Amniotic epithelial cell (primary cell): ENCODE measurements at regions not wholly inside any gene's neighbourhood (a gene's known extent, or its start where the extent isn't known, plus 50 kb on each side); places are given as distances from the start of the nearest gene placed in this dataset.
A peak's percentile ranks its signal among the peaks of the same experiment; 100 is the strongest.
"Not testable (repeated sequence)": the region's sequence is repeated elsewhere in the genome, so short reads cannot be mapped to it uniquely, and the experiment has no call there.

Experiments
- DNase-seq: peaks from one replicate; pipeline ENCODE4 v3.0.0-alpha.2; 2010; ENCODE audit warnings: low read depth

GRCh38 chr4:57234252-57234775, 124.1 kb upstream of the IGFBP7 start:
- DNase-seq: no peak

- DNase-seq: peak; percentile 29
Measured at GRCh38 chr4:57233386-57233785, 123.2 kb upstream of the IGFBP7 start.

GRCh38 chr4:57231781-57232180, 121.6 kb upstream of the IGFBP7 start:
- peak; percentile 12 for DNase-seq

DNA sequence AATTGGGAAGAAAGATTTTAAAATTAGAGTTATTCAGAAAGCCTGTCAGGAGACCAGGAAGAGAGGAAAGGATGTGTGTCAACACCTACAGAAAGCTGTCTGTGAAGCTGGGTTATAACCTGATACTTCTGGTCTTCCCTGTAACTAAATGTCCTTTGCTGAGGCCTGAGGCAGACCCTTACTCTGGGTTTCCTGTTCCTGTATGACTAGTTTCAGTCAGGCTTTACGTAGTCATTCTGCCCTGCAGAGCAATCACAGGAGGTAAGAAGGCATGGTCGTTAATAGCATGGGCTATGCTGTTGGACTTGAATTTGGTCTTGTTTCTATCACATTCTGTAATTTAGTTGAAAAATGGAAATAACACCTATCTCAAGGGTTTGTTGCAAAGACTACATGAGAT, 110.5 kb upstream of the IGFBP7 start:
- no peak for DNase-seq

DNA sequence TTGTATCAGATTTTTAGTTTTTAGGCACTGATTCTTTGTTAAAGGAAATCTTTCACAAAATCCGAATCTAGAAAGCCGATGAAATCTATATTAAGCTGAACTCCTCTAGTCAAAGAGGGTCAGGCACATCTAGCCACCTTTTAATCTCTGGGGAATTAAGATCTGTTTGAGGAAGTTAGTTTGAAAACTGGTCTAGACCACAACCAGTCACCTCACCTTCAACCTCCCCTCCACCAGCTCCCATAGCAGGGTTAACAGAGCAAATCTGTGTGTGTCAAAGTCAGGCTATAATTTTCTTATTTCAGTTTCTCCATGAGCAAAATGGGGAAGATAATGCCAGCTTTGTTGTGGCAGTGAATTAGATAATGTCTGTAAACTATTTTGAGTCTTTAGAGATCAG, 110.0 kb upstream of the IGFBP7 start:
- DNase-seq: no peak

DNA sequence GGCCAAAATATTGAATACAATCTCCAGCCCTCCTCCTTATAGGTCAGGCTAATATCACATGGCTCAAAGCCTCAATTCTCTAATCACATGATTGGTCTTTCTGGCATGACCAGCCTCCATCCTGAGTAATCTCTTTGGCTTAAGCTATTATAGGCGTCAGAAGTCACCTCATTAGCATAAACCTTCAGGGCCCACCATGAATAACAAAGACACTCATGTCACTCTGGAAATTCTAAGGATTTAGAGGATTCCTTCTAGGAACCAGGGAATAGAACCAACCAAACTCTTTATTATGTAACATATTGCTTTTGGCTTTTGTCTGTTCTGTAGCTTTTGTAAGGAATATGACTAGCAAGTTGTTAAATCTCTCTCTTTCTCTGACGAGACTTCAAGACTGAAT, 109.2 kb upstream of the IGFBP7 start:
- DNase-seq: no peak

DNA sequence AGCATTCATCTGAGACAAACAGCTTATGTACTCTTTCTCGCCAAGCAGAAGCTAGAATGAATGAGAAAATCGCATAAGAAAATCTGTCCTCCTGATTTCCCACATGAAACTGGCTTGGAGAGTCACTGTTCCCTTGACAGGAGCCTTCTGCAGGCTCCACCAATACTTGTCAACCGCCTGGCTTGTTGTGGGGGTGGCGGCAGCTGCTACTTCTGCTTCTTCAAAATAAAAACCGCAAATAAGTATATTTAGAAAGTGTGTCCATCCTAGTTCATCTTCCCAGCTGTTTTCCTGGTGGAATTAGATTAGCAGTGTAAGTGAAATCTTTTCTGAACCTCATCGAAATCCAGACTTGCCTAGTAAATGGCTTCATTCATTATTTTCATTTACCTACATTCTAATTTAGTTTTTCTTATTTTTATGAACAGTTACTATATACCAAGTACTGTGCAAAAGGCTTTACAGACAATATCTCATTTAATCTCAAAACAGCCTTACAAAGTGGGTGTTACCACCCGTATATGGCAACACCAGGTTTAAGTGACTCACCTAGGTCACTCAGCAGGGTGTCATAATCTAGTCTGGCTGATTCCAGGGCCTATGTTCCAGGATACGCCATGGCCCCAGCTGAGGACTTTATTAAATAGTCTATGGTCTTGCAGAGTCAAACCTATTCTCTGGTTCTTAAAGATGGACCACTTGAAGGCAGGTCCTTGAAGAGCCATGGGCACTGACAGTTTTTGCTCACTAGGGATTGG, 104.6 kb upstream of the IGFBP7 start:
- no peak for DNase-seq

DNA sequence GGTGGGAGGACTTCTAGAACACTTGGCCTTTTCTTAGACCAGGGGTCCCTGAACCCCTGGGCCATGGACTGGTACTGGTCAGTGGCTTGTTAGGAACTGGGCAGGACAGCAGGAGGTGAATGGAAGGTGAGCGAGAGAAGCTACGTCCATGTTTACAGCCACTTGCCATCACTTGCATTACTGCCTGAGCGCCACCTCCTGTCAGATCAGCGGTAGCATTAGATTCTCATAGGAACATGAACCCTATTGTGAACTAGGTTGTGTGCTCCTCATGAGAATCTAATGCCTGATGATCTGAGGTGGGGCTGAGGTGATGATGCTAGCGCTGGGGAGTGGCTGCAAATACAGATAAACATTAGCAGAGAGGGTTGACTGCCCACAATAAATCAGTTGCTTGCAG, 100.9 kb upstream of the IGFBP7 start:
- DNase-seq: no peak

GRCh38 chr4:57206172-57206571, 96.0 kb upstream of the IGFBP7 start:
- DNase-seq: no peak

DNA sequence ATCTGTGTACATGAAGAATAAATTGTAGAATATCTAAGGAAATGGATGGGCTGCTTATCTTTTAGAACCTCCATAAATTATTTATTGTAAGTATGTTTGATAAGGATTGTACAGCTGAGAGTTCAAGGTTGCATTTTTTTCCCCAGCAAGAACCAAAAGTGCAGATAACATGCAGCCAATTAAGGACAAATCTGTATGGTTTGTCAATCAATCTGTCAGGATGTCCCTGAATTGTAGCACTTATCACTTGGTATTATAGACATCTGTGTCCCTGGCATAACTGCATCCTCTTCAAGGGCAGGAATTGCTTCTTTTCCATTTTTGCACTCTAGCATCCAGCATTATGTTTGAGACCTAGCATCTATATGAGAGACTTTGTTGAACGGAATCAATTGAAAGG, 95.4 kb upstream of the IGFBP7 start:
- no peak for DNase-seq

DNA sequence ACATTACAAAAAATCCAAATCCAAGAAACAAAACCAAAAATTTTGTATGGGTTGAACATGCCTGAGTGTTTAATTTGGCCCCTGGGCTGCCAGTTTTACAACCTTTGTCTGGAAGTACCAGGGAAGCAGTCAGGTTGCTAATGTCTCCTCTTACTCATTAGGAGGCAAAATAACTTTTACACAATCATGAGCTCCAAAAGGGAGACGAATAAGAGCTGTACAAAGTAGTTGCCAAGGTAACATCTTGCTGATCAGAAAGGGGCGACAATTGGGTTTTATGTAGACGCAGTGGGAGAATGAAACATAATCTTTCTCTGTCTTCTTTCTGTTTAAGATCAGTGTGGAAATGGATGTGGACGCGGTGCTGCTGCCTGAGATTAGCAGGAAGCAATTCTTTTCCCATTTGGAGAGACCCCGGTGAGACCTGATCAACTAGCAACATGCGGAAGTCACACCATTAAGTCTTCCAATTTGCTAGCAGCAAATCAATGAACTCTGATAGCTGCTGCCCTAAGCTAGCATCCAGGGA, 90.7 kb upstream of the IGFBP7 start:
- no peak for DNase-seq

- no peak for DNase-seq
Measured at GRCh38 chr4:57199267-57199666, 89.1 kb upstream of the IGFBP7 start.

DNA sequence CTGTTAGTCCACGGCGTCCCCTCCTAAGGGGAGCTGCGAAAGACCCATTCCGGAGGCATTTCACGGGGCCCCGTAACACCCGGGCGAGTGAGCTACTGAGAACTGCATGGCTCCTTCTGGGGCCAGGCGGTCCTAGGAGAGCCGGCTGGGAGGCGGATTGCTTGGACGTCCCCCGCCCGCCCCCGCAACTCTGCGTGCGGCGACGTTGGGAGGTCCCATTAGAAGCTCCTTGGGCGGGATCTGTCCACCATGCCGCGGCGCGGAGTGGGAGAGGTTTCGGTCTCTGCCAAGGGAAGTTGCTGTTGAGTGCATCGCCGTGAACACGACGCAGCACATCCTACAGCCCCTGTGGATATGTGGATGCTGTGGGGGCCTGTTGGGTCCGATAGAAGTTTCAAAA, 85.4 kb upstream of the IGFBP7 start:
- no peak for DNase-seq

DNA sequence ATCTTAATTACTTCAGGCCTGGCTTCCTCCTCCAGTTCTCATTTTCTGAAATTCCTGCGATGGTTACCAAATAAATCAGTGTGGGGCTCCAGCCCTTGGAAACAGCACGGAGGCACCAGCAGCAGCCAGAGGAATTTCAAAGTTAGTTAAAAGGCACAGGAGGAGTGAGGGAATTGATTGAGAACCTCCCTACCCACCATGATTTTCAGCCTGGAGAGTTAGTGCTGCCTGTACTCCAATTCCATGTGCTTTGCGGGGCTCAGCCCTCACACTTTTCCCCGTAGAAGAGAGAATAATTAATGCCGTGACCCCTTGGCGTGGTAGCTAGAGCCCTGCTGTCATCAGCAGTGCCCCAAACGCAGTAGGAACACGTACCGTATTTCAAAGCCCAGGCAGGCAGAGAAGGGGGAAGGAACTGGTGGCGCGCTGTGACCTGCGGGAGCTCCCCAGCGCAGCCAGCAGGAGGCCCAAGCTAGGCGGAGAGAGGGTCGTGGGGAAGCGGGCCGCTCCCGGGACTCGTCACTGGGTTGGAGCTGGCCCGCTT, 84.0 kb upstream of the IGFBP7 start:
- DNase-seq: no peak

- no peak for DNase-seq
Measured at GRCh38 chr4:57193209-57193810, 83.1 kb upstream of the IGFBP7 start.

- peak; percentile 17 for DNase-seq
Measured at GRCh38 chr4:57191523-57192034, 81.4 kb upstream of the IGFBP7 start.

DNA sequence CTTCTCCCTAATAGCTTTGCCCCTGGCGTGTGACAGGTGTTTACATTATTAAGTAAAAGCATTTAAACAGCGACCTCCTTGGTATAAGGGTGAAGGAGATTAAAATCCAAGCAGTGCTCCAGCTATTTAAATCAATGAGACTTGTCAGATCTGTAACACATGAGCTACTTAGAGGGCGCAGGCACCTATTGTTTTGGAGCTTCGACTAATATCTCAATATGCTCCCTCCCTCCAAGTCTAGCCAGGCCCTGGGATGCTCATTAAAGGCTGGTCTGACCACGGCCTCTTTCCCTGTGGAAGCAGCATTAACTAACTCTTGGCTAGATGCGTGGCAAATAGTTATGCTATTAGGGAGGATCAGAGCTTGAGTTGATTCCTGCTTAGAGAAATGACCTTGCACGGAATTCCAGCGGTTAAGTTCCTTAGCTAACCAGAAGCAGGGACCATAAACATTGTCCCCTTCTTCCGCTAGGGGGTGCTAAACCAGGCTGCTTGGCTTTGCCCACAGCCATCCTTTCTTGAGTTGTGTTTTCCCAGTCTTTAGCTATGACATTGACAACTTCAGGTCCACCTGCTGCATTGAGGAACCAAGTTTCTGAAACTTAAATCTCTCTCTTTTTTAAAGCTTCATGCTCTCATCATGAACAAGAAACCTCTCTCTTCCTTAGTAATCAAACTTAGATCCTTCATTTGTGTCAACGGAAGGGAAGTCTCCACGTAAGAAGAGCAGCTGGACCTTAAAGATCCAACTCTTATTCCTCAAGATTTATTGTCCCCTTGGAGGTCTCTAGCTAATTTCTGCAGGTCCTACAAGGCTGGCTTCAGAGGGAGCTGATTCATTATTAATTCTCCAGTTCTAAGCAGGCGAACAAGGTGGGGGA, 80.7 kb upstream of the IGFBP7 start:
- DNase-seq: peak; percentile 71

DNA sequence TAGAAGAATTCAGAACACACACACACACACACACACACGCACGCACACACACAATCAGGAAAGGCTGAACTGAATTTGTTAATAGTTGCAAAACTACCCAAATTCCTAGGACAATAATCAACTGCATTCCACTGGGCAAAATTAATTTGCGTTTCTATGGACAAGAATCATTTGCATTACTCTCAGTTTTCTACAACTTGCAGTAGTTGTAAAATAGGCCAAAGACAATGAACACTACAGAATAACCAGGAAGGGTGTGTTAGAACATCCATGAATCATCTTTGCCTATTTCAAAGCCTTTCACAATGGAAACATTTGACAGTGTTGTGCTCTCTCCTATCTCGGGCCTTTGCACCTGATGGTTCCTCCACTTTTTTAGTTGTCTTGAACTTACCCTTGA, 77.1 kb upstream of the IGFBP7 start:
- peak; percentile 23 for DNase-seq

DNA sequence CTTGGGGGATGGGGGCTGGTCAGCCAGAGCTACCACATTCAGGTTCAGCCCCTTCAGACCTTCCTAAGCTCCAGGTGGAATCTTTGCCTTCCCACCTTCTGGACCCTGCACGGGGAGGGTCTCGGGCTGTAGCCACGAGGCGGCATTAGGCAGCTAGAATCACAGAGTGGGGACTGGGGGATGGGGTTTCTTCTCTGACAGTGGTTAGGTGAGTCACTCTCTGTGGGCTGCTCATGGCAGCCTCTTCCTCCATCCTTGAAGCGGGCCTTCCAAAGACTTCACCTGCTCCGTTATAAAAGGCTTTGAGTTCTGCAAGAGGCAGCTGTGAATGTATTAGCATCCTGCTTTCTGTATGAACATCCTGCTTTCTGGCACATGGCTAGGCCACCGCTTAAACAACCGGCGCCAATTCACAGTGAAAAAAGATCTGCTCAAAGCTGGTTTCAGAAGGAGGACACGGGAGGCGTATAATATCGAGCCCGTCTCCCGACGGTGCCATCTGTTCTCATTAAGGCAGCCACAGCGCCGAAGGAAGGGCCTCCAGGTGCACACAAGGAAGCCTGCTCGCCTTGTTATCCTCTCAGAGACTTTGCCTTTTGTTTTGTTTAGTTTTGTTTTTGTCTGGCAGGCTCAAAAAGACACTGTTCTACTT, 74.3 kb upstream of the IGFBP7 start:
- no peak for DNase-seq

GRCh38 chr4:57182132-57182874, 72.1 kb upstream of the IGFBP7 start:
- DNase-seq: no peak

GRCh38 chr4:57173136-57173535, 63.0 kb upstream of the IGFBP7 start:
- DNase-seq: not testable (repeated sequence)
